KBM-7 (cell line): ENCODE measurements at regions not wholly inside any gene's neighbourhood (a gene's known extent, or its start where the extent isn't known, plus 50 kb on each side); places are given as distances from the start of the nearest gene placed in this dataset.

ENCODE experiments used
- DNase-seq: peaks from one replicate; pipeline ENCODE4 v3.0.0-alpha.2; 2015
- in situ Hi-C: fragments of 300-500 bp; cut with MboI; formaldehyde crosslinking; loops from 2 replicates; pipeline ENCODE4 v1.14.3; 2020; ENCODE audit warnings: low sequenced_read_pairs, low pct_unique_long_range_greater_than_20kb, mixed read lengths

DNA sequence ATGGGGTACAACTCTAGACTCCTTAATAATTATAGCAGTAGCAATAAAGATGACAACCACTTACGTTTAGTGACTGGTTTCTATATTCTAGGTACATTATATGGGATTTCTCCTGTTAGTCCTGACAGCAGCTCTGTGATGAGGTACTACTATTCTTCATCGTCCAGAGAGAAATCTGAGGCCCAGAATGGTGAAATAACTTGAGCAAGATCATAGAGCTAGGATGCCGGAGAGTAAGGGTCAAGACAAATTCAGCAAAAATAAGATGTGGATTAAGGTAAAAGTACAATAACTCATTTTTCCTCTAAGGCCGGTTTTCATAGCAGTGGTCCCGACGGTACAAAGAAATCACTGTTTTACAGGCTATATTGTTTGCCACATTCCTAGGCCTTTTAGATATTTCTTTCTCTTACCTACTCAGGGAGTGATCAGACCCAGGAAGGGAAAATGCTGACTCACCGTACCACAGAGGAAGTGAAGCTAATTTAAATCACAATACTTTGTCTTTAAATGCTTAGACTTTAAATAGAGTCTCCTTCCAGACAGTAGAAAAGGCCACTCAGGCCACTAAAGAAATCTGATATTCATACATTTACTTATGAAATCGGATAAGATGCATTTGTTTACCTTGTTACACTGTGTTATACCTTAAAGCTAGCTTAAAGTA, 2023.0 kb upstream of the AGA start:
- DNase-seq = peak; percentile 18
- in situ Hi-C loops = no loop called here

- in situ Hi-C loops = no loop called here
- DNase-seq = no peak
These were observed 2025.6 kb upstream of the AGA start for GRCh38 chr4:179467878-179468277.

DNA sequence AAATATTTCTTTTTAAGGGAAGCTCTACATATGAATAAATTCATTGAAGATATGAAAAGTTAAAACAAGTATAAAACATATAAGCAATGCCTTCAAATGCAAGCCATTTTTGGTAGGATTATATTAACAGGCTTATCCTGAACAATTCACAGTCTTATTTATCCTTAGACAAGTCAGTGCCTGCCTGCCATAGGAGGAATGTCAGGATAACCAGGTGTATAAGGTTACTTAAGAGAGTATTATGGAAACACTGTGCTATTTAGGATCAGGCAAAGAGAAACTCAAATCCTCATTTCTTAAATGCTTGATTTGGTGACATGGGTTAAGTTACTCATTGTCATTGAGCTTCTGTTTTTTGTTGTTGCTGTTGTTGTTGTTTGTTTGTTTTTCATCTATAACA, 2029.9 kb upstream of the AGA start:
- in situ Hi-C loops = no loop called here

DNA sequence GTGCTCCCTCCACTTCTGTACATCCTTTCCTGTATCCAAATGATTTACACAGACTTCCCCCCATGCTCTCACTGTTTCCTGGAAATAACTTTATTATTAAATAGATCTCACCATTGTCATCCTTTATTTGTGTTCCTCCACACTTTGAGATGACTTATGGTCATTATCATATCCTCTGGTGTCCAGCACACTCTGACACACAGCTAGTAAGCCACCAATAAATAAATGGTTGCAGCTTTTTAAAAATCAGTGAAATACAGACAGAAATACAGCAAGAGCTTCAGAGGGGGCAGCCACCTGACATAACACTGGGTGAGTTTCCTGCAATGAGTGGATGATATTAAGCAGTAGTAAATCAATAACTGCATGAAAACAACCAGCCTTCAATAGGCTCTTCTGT, 2036.4 kb upstream of the AGA start:
- in situ Hi-C loops = no loop called here
- DNase-seq = no peak

More for the DNA sequence above, 2029.9 kb upstream of the AGA start:
- no peak for DNase-seq

GRCh38 chr4:179485781-179486180, 2043.5 kb upstream of the AGA start:
- no peak for DNase-seq
- in situ Hi-C loops = no loop called here

DNA sequence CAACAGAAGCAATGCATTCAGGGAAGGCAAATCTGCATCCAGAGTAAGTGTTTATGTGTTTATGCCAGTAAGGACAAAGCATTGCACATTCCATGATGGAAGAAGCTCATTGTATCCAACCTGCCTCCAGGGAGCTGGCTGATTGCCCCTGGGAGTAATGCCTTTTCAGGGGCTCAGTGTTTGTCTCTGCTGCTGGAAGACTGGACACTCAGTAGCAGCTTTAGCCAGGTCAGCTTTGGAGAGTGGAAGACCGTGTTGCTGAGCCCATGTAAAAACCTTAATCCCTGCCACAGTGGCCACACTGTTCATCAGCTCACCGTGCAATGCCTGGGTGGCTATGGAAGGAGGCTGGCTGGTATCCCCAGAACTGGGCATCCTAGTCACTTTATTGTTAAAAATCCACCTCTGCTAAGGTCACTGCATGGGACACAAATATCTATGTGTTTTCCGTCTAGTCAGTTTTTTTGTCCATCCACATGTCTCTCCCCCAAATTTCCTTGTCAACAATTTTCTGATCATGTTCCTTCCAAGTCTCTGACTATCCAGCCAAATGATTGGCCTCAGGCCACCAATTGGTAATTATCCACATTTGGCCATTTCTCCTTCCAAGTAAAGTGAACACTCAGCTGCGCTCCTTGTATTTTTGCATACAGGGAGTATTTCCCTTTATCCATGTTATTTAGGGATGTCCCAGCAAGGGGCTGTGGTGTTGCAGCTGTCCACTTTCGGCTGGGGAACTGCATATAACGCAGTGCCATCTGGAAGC, 2044.5 kb upstream of the AGA start:
- in situ Hi-C loops = no loop called here
- DNase-seq = no peak

GRCh38 chr4:179492260-179493080, 2050.2 kb upstream of the AGA start:
- no peak for DNase-seq
- in situ Hi-C loops = no loop called here

DNA sequence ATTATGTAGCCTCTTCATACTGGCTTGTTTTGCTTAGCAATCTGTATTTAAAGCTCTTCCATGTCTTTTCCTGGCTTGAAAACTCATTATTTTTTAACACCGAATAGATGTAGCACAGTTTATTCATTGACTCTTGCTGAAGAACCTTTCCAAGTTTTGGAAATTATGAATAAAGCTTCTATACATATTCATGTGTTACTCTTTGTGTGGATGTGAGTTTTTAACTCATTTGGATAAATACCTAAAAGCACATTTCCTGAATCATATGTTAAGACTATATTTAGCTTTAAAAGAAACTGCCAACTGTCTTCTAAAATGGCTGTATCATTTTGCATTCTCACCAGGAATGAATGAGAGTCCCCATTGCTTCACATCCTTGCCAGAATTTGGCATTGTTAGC, 2061.7 kb upstream of the AGA start:
- in situ Hi-C loops = no loop called here
- no peak for DNase-seq

DNA sequence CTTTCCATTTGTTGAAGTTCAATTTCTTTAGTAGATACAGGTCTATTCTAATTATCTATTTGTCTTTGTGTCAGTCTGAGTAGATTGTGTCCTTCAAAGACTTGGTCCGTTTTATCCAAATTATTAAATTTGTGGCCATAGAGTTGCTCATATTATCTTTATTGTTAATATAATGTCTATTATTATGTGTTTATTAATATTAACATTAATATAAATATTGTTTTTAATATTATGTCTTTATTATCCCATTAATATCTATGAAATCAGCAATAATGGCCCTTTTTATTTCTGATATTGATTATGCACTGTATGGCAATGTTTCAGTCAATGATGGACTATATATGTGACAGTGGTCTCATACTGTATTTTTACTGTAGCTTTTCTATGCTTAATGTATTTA, 2067.3 kb upstream of the AGA start:
- DNase-seq = no peak
- in situ Hi-C loops = no loop called here

GRCh38 chr4:179521952-179522351, 2079.7 kb upstream of the AGA start:
- in situ Hi-C loops = no loop called here
- no peak for DNase-seq

- in situ Hi-C loops = no loop called here
These were observed 2088.7 kb upstream of the AGA start for GRCh38 chr4:179530958-179531357.

GRCh38 chr4:179536694-179537093, 2094.5 kb upstream of the AGA start:
- in situ Hi-C loops = no loop called here
- DNase-seq = no peak

More at GRCh38 chr4:179530958-179531357, 2088.7 kb upstream of the AGA start:
- DNase-seq = no peak

DNA sequence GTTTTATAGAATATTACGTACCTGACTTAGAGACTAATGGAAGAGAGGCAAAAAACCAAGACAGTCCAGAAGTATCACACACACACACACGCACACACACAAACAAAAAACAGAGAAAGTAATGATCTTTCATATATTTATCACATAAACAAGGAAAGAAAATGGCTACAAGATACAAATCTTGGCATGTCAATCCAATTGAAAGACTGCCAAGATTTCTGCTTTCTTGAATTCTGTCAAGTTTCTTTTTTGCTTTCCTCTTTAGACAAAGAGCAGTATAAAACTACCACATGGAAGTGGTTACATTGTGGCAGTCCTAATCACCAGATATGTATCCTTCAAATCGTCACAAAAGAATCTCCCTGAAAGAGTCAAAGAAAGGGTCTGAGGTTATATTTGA, 2097.4 kb upstream of the AGA start:
- DNase-seq = no peak
- in situ Hi-C loops = no loop called here

DNA sequence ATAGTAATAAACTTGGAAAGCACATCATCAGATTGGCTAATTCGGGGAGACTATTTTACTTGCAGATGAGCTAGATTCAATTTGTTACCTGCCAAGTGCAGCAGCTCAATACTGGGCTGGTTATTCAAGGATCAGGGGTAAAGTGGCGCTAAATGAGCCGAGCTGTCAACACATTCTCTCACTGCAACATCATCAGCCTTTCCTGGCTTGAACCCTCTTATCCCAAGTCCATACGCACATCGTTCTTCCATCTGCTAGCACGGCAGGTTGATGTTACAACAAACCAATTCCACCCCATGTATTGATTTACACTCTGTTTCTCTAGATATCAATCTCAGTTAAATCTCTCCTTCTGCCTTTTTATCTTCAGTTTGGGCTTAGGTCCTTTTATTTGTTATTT, 2101.5 kb upstream of the AGA start:
- no peak for DNase-seq
- in situ Hi-C loops = no loop called here

DNA sequence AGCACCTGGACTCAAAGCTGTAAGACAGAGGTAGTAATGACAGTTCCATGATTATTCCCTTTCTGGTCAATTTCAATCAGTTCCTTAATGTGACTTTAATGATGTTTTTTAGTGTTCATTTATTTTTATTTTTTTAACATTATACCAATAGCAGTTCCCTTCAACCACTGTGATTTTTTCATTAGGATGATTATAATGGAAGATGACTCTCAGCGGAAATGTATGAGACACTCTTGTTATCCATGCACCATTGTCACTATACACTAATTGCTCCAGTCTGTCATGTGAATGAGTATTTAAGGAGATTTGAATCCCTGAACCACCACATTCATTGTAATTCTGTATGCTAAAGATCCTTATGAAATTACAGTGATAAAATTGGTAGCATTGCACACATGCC, 2102.3 kb upstream of the AGA start:
- in situ Hi-C loops = no loop called here
- DNase-seq = no peak

DNA sequence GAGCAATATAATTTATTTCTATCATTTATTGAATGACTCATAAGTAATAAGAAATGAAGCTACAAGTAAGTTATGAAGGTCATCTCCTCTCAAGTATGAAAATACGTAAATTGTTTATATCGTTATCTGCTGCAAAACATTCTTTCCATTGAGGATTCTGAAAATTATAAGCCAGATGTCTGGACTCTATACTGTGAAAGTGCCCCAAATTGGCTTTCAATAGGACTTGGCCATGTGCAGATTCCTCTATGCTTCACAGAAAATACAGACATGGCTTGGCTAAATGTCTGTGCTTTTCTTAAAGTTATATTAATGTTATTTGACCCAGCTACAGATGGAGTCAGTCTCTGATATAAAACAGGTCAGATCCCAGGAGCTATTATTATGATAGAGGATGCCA, 2109.9 kb upstream of the AGA start:
- no peak for DNase-seq
- in situ Hi-C loops = no loop called here

- DNase-seq = no peak
- in situ Hi-C loops = no loop called here
These were observed 2121.5 kb upstream of the AGA start for GRCh38 chr4:179563741-179564140.

DNA sequence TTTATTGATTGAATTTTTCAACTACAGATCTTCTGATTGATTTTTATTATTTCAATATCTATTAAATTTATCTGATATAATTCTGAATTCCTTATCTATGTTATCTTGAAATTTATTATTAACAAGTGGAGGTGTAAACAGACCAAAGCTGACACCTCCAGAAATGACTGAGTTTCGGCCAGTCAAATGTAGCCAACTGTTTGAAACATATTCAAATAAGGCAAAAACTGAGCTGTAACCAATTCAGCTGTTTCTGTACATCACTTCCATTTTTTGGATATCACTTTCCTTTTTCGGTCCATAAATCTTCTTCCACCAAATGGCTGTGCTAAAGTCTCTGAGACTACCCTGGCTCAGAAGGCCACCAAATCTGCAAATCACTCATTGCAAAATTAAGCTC, 2127.3 kb upstream of the AGA start:
- in situ Hi-C loops = no loop called here
- no peak for DNase-seq

- in situ Hi-C loops = no loop called here
These were observed 2140.1 kb upstream of the AGA start for GRCh38 chr4:179582164-179582905.

More at GRCh38 chr4:179582164-179582905, 2140.1 kb upstream of the AGA start:
- DNase-seq = no peak
